ENCODE measurements at regions not wholly inside any gene's neighbourhood (a gene's known extent, or its start where the extent isn't known, plus 50 kb on each side); places are given as distances from the start of the nearest gene placed in this dataset.

DNA sequence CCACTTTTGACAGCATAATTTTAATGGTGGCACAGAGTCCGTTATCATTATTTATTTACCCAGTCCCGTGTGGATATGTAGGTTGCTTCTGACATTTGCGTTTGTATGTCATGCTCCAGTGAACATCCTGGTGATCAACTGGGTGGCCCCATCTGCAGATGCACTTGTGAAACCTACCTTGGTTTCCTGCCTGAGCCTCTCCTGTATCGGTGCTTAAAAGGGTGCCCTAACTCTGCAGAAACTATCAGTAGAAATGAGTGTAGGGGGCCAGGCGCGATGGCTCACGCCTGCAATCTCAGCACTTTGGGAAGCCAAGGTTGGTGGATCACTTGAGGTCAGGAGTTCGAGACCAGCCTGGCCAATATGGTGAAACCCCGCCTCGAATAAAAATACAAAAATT lies 92.1 kb upstream of the IER5L start:
- Histone ChIP-seq H3K9me3 (ENCODE audit: insufficient read depth, low read length) (no peaks in the 10 kb centered on the region), H3K27ac (ENCODE audit: low read length) (no peak overlapping the region), H2AFZ (ENCODE audit: low read depth, low read length) (peak overlapping the region; percentile 39; the same call in 1 of the 2 replicates), H3K9ac (ENCODE audit: low read length) (no peak overlapping the region), H3K4me2 (ENCODE audit: low read length) (peak overlapping the region; percentile 21), H3K27me3 (ENCODE audit: low read depth, low read length) (peaks cover 39% of the 10 kb centered on the region), H4K20me1 (ENCODE audit: insufficient read depth, low read length) (no peaks in the 10 kb centered on the region), H3K79me2 (ENCODE audit: low read length) (no peaks in the 10 kb centered on the region), H3K4me1 (ENCODE audit: low read length) (peaks cover 17% of the 10 kb centered on the region), H3K36me3 (replicated peaks; ENCODE audit: low read depth, low read length) (no peaks in the 10 kb centered on the region), H3K4me3 (ENCODE audit: low read length) (no peak overlapping the region)
- TF ChIP-seq EZH2phosphoT487 (IDR thresholded peaks at IDR 0.05; ENCODE audit: low read depth): no peak
- TF ChIP-seq, protein P1, sequence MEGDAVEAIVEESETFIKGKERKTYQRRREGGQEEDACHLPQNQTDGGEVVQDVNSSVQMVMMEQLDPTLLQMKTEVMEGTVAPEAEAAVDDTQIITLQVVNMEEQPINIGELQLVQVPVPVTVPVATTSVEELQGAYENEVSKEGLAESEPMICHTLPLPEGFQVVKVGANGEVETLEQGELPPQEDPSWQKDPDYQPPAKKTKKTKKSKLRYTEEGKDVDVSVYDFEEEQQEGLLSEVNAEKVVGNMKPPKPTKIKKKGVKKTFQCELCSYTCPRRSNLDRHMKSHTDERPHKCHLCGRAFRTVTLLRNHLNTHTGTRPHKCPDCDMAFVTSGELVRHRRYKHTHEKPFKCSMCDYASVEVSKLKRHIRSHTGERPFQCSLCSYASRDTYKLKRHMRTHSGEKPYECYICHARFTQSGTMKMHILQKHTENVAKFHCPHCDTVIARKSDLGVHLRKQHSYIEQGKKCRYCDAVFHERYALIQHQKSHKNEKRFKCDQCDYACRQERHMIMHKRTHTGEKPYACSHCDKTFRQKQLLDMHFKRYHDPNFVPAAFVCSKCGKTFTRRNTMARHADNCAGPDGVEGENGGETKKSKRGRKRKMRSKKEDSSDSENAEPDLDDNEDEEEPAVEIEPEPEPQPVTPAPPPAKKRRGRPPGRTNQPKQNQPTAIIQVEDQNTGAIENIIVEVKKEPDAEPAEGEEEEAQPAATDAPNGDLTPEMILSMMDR (IDR thresholded peaks at IDR 0.05; ENCODE audit: low read depth, low read length): no peak

DNA sequence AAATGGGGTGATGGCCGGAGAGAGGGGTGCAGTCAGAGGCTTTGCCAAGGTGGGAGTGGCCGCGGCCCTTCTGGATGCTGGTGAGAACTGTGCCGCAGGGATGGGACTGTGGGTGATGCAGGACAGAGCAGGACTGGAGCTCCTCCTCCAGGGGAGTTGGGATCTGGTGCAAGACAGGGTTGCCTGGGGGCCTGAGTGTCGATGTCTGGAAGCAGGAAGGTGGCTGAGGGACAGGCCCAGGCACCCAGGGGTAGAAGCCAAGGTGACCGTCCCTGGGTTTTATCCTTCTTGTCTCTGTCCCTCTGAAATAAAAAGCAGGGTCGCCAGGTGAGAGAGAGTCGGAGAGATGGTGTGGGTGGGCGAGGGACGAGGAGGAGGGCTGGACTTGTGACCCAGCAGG lies 89.1 kb upstream of the IER5L start:
- no peak for TF ChIP-seq EZH2phosphoT487 (IDR thresholded peaks at IDR 0.05; ENCODE audit: low read depth)
- TF ChIP-seq, protein P1 (IDR thresholded peaks at IDR 0.05; ENCODE audit: low read depth, low read length): no peak
- H3K4me3 ChIP-seq (ENCODE audit: low read length): no peak overlapping the region
- H4K20me1 ChIP-seq (ENCODE audit: insufficient read depth, low read length): no peaks in the 10 kb centered on the region
- H3K9me3 ChIP-seq (ENCODE audit: insufficient read depth, low read length): no peaks in the 10 kb centered on the region
- H3K4me1 ChIP-seq (ENCODE audit: low read length): peaks cover 17% of the 10 kb centered on the region
- no peak overlapping the region for H2AFZ ChIP-seq (ENCODE audit: low read depth, low read length)
- H3K27ac ChIP-seq (ENCODE audit: low read length): no peak overlapping the region
- H3K9ac ChIP-seq (ENCODE audit: low read length): no peak overlapping the region
- no peaks in the 10 kb centered on the region for H3K79me2 ChIP-seq (ENCODE audit: low read length)
- H3K4me2 ChIP-seq (ENCODE audit: low read length): no peak overlapping the region
- peaks cover 12% of the 10 kb centered on the region for H3K27me3 ChIP-seq (ENCODE audit: low read depth, low read length)
- no peaks in the 10 kb centered on the region for H3K36me3 ChIP-seq (replicated peaks; ENCODE audit: low read depth, low read length)

DNA sequence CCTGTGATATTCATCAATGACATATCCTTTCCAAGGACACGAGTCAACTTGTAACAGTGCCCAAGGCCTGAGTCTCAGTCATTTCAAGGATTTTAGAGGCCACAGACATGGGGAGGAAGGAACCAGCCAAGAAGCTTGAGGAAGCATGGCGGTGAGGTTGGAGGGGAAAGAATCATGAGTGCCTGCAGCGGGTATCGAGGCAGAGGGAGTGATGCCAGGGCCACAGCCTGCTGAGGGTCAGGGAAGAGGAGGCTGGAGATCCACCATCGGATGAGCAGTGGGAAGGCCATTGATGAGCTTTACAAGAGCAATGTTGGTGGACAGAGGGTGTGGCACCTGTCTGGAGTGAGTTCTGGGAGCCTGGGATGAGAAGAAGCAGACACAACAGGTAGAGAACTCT lies 88.5 kb upstream of the IER5L start:
- no peak overlapping the region for H3K9ac ChIP-seq (ENCODE audit: low read length)
- H3K9me3 ChIP-seq (ENCODE audit: insufficient read depth, low read length): no peaks in the 10 kb centered on the region
- H3K79me2 ChIP-seq (ENCODE audit: low read length): no peaks in the 10 kb centered on the region
- no peaks in the 10 kb centered on the region for H4K20me1 ChIP-seq (ENCODE audit: insufficient read depth, low read length)
- no peak overlapping the region for H3K27ac ChIP-seq (ENCODE audit: low read length)
- peaks cover 16% of the 10 kb centered on the region for H3K4me1 ChIP-seq (ENCODE audit: low read length)
- H3K36me3 ChIP-seq (replicated peaks; ENCODE audit: low read depth, low read length): no peaks in the 10 kb centered on the region
- H3K4me3 ChIP-seq (ENCODE audit: low read length): no peak overlapping the region
- peaks cover 9% of the 10 kb centered on the region for H3K27me3 ChIP-seq (ENCODE audit: low read depth, low read length)
- no peak for TF ChIP-seq EZH2phosphoT487 (IDR thresholded peaks at IDR 0.05; ENCODE audit: low read depth)
- TF ChIP-seq, protein P1 (IDR thresholded peaks at IDR 0.05; ENCODE audit: low read depth, low read length): no peak
- no peak overlapping the region for H2AFZ ChIP-seq (ENCODE audit: low read depth, low read length)
- H3K4me2 ChIP-seq (ENCODE audit: low read length): no peak overlapping the region

DNA sequence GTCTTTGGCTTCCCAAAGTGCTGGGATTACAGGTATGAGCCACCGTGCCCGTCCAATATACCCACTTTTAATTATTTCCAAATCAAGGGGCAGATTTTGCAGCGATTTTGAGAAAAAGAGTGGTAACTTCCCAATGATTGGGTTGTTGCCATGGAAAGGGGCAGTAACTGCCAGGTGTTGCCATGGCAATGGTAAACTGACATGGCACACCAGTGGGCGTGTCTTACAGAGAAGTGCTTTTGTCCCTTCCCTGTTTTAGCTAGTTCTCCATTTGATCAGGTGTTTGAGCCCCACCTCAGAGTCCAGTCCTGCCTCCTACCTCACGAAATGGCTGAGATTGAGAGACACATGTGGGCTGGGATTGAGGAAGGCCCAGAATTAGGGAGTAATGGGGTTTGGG lies 86.3 kb upstream of the IER5L start:
- TF ChIP-seq, protein P1 (IDR thresholded peaks at IDR 0.05; ENCODE audit: low read depth, low read length): no peak
- TF ChIP-seq EZH2phosphoT487 (IDR thresholded peaks at IDR 0.05; ENCODE audit: low read depth): no peak
- no peaks in the 10 kb centered on the region for H3K79me2 ChIP-seq (ENCODE audit: low read length)
- no peak overlapping the region for H3K27ac ChIP-seq (ENCODE audit: low read length)
- H3K36me3 ChIP-seq (replicated peaks; ENCODE audit: low read depth, low read length): no peaks in the 10 kb centered on the region
- no peaks in the 10 kb centered on the region for H3K9me3 ChIP-seq (ENCODE audit: insufficient read depth, low read length)
- H3K4me3 ChIP-seq (ENCODE audit: low read length): no peak overlapping the region
- no peaks in the 10 kb centered on the region; the same call in 1 of the 2 replicates for H3K27me3 ChIP-seq (ENCODE audit: low read depth, low read length)
- no peaks in the 10 kb centered on the region for H4K20me1 ChIP-seq (ENCODE audit: insufficient read depth, low read length)
- H3K4me1 ChIP-seq (ENCODE audit: low read length): no peaks in the 10 kb centered on the region
- no peak overlapping the region for H3K9ac ChIP-seq (ENCODE audit: low read length)
- H2AFZ ChIP-seq (ENCODE audit: low read depth, low read length): no peak overlapping the region
- H3K4me2 ChIP-seq (ENCODE audit: low read length): no peak overlapping the region
